HEK293 (cell line): ENCODE measurements at regions not wholly inside any gene's neighbourhood (a gene's known extent, or its start where the extent isn't known, plus 50 kb on each side); places are given as distances from the start of the nearest gene placed in this dataset.

Experiments used
- CTCF ChIA-PET: fragments of 350-600 bp; formaldehyde crosslinking; extraction: SDS; loops from one replicate; lab custom pipeline; 2021; ENCODE audit warnings: antibody characterized with exemption; lab: Yijun Ruan, JAX
- POLR2A ChIA-PET: fragments of 300-600 bp; formaldehyde crosslinking; extraction: SDS; loops from one replicate; lab custom pipeline; 2020; ENCODE audit warnings: antibody characterized with exemption, inconsistent platforms; lab: Yijun Ruan, JAX
- H3K27ac ChIP-seq: fragments of 200-500 bp; sonication (Bioruptor generic); 2 replicates; pipeline ENCODE4 v1.5.1; 2014; ENCODE audit warnings: low read depth, low read length, control low read depth, inconsistent platforms; ENCODE audit errors: extremely low read depth
- H3K36me3 ChIP-seq, 2 experiments: fragments of 200-500 bp in 1 of 2; sonication (Bioruptor generic) in 1 of 2; 1 replicate in 1 of 2; 2 replicates in 1 of 2; pipeline ENCODE4 v1.5.1; 2014 to 2017; ENCODE audit warnings: inconsistent platforms in 2 of 2, low read length in 2 of 2; ENCODE audit not compliant: control insufficient read depth in 2 of 2, insufficient read depth in 1 of 2
- H3K4me1 ChIP-seq: fragments of 200-500 bp; sonication (Bioruptor generic); 2 replicates; pipeline ENCODE4 v1.5.1; 2014; ENCODE audit warnings: mild to moderate bottlenecking, low read length, inconsistent platforms; ENCODE audit not compliant: control insufficient read depth, insufficient read depth
- H3K4me3 ChIP-seq: 2 replicates; pipeline ENCODE4 v1.5.1; 2011; ENCODE audit warnings: low read depth, mild to moderate bottlenecking, control low read depth, low read length, moderate library complexity
- H3K9me3 ChIP-seq: fragments of 200-500 bp; sonication (Bioruptor generic); 2 replicates; pipeline ENCODE4 v1.5.1; 2014; ENCODE audit warnings: low read depth, low read length, inconsistent platforms; ENCODE audit not compliant: control insufficient read depth, insufficient read depth
- GLIS1 ChIP-seq: fragments of 450-650 bp; formaldehyde crosslinking; IDR thresholded peaks from 2 replicates; pipeline ENCODE4 v1.5.1; 2016; ENCODE audit warnings: missing biosample characterization, missing genetic modification characterization
- INSM2 ChIP-seq: fragments of 450-650 bp; formaldehyde crosslinking; IDR thresholded peaks from 2 replicates; pipeline ENCODE4 v1.5.1; 2016; ENCODE audit warnings: missing biosample characterization, missing genetic modification characterization
- PRDM1 ChIP-seq: fragments of 450-650 bp; formaldehyde crosslinking; IDR thresholded peaks from 2 replicates; pipeline ENCODE4; 2016; ENCODE audit warnings: missing biosample characterization, missing genetic modification characterization
- REST ChIP-seq: fragments of 450-650 bp; formaldehyde crosslinking; IDR thresholded peaks from 2 replicates; pipeline ENCODE4 v1.5.1; 2016; ENCODE audit warnings: missing biosample characterization, missing genetic modification characterization
- YY2 ChIP-seq: fragments of 450-650 bp; formaldehyde crosslinking; IDR thresholded peaks from 2 replicates; pipeline ENCODE4 v1.5.1; 2016; ENCODE audit warnings: missing biosample characterization, missing genetic modification characterization
- ZBTB1 ChIP-seq: fragments of 450-650 bp; formaldehyde crosslinking; IDR thresholded peaks from 2 replicates; pipeline ENCODE4 v1.5.1; 2016; ENCODE audit warnings: missing biosample characterization, missing genetic modification characterization
- ZNF140 ChIP-seq: fragments of 450-650 bp; formaldehyde crosslinking; IDR thresholded peaks from 2 replicates; pipeline ENCODE4 v1.5.1; 2016; ENCODE audit warnings: missing biosample characterization, missing genetic modification characterization
- ZNF155 ChIP-seq: fragments of 450-650 bp; formaldehyde crosslinking; IDR thresholded peaks from 2 replicates; pipeline ENCODE4 v1.5.1; 2016; ENCODE audit warnings: missing biosample characterization, missing genetic modification characterization
- ZNF169 ChIP-seq: fragments of 450-650 bp; formaldehyde crosslinking; IDR thresholded peaks from 2 replicates; pipeline ENCODE4 v1.5.1; 2016; ENCODE audit warnings: missing biosample characterization, missing genetic modification characterization
- ZNF26 ChIP-seq: fragments of 450-650 bp; formaldehyde crosslinking; IDR thresholded peaks from 2 replicates; pipeline ENCODE4 v1.5.1; 2016; ENCODE audit warnings: missing biosample characterization, missing genetic modification characterization
- ZNF292 ChIP-seq: fragments of 450-650 bp; formaldehyde crosslinking; IDR thresholded peaks from 2 replicates; pipeline ENCODE4 v1.5.1; 2016; ENCODE audit warnings: low read depth, missing biosample characterization, missing genetic modification characterization, borderline replicate concordance
- ZNF341 ChIP-seq: fragments of 450-650 bp; formaldehyde crosslinking; IDR thresholded peaks from 2 replicates; pipeline ENCODE4; 2016; ENCODE audit warnings: low read depth, missing biosample characterization, missing genetic modification characterization
- ZNF48 ChIP-seq: fragments of 450-650 bp; formaldehyde crosslinking; IDR thresholded peaks from 2 replicates; pipeline ENCODE4 v1.5.1; 2016; ENCODE audit warnings: missing biosample characterization, missing genetic modification characterization
- ZNF701 ChIP-seq: fragments of 450-650 bp; formaldehyde crosslinking; IDR thresholded peaks from 2 replicates; pipeline ENCODE4 v1.5.1; 2016; ENCODE audit warnings: missing biosample characterization, missing genetic modification characterization
- TF ChIP-seq, protein P1 (sequence below): fragments of 450-650 bp; formaldehyde crosslinking; optimal IDR thresholded peaks from 2 replicates; pipeline ENCODE3; 2016; ENCODE audit warnings: missing biosample characterization, mild to moderate bottlenecking, missing genetic modification characterization
- TF ChIP-seq, protein P2 (sequence below): fragments of 450-650 bp; formaldehyde crosslinking; IDR thresholded peaks from 2 replicates; pipeline ENCODE4 v1.5.1; 2017; ENCODE audit warnings: missing biosample characterization, missing genetic modification characterization

DNA sequence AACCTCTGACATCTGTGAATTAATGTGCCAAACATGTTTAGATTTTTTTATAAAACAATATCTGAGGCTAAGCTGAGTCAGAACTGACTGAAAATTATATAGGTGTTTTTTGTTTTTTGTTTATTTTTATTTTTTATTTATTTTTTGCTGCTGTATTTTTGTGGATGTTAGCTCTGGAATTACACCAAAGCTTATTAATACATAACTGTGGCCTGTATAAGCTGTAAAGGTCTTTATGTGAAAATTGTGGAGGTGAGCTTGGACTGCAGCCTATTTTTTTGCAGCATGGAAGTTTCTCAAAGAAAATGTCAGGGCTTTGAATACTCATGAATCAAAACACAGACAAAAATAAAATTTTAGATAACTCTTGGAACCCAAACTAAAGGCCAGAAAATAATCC is 199.8 kb downstream of the CHRM3 start:
- POLR2A ChIA-PET = interaction anchor here (0.6 kb wide), 1 partner anchor 1536 kb away, joined by 4 read pairs; no protein-coding TSS in a partner anchor
- no peak for TF ChIP-seq ZNF169 (tag by site-specific recombination)
- TF ChIP-seq ZNF341 (tag by site-specific recombination) = no peak
- TF ChIP-seq ZNF140 (tag by site-specific recombination) = no peak
- no peak for TF ChIP-seq REST
- TF ChIP-seq, protein P1, sequence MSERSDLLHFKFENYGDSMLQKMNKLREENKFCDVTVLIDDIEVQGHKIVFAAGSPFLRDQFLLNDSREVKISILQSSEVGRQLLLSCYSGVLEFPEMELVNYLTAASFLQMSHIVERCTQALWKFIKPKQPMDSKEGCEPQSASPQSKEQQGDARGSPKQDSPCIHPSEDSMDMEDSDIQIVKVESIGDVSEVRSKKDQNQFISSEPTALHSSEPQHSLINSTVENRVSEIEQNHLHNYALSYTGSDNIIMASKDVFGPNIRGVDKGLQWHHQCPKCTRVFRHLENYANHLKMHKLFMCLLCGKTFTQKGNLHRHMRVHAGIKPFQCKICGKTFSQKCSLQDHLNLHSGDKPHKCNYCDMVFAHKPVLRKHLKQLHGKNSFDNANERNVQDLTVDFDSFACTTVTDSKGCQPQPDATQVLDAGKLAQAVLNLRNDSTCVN (tag by site-specific recombination) = no peak
- no peak for TF ChIP-seq ZBTB1 (tag by site-specific recombination)
- TF ChIP-seq ZNF292 (tag by site-specific recombination) = no peak
- no peak for TF ChIP-seq GLIS1 (tag by site-specific recombination)
- TF ChIP-seq ZNF701 (tag by site-specific recombination) = no peak
- TF ChIP-seq YY2 (tag by site-specific recombination) = no peak
- TF ChIP-seq ZNF48 = no peak
- TF ChIP-seq INSM2 (tag by site-specific recombination) = no peak
- TF ChIP-seq, protein P2, sequence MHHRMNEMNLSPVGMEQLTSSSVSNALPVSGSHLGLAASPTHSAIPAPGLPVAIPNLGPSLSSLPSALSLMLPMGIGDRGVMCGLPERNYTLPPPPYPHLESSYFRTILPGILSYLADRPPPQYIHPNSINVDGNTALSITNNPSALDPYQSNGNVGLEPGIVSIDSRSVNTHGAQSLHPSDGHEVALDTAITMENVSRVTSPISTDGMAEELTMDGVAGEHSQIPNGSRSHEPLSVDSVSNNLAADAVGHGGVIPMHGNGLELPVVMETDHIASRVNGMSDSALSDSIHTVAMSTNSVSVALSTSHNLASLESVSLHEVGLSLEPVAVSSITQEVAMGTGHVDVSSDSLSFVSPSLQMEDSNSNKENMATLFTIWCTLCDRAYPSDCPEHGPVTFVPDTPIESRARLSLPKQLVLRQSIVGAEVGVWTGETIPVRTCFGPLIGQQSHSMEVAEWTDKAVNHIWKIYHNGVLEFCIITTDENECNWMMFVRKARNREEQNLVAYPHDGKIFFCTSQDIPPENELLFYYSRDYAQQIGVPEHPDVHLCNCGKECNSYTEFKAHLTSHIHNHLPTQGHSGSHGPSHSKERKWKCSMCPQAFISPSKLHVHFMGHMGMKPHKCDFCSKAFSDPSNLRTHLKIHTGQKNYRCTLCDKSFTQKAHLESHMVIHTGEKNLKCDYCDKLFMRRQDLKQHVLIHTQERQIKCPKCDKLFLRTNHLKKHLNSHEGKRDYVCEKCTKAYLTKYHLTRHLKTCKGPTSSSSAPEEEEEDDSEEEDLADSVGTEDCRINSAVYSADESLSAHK = no peak
- TF ChIP-seq ZNF155 (tag by site-specific recombination) = no peak
- no peak for TF ChIP-seq ZNF26 (tag by site-specific recombination)
- TF ChIP-seq, all 188 proteins: peak for 0
- H3K27ac ChIP-seq = no peak overlapping the region

DNA sequence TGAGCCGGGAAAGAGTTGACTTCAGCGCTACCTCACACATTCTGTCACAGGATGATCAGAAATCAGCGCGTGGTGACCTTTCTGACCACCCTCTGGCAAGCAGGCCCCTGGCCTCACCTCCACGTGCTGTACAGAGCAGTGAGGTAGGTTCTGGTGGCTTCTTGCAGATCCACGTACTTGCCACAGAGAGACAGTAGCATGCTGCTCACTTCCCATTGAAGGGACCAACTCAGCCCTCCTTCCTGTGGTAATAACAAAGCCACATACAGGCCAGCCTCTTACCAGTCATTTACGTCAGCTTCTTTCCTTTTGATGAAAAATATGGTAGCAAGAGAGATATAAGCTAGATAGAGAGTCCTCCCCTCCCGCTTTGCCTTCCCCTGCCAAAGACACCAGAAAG is 200.7 kb downstream of the CHRM3 start:
- H3K4me1 ChIP-seq = no peaks in the 10 kb centered on the region
- H3K27ac ChIP-seq = no peak overlapping the region
- CTCF ChIA-PET = interaction anchor here (0.6 to 0.7 kb wide), 2 partner anchors 890 to 1688 kb away, joined by 4 read pairs; no protein-coding TSS in a partner anchor
- no peak overlapping the region for H3K4me3 ChIP-seq
- no peak for TF ChIP-seq PRDM1 (tag by site-specific recombination)
- TF ChIP-seq, all 188 proteins: peak for 0
- H3K36me3 ChIP-seq = no peaks in the 10 kb centered on the region
- POLR2A ChIA-PET = no interaction called here
- H3K9me3 ChIP-seq = no peaks in the 10 kb centered on the region

More for the DNA sequence above, 199.8 kb downstream of the CHRM3 start:
- CTCF ChIA-PET = no interaction called here
- no peaks in the 10 kb centered on the region for H3K4me1 ChIP-seq
- no peak overlapping the region for H3K4me3 ChIP-seq
- H3K9me3 ChIP-seq = no peaks in the 10 kb centered on the region
- no peaks in the 10 kb centered on the region for H3K36me3 ChIP-seq
